OCI-LY7 (cell line): ENCODE measurements at regions not wholly inside any gene's neighbourhood (a gene's known extent, or its start where the extent isn't known, plus 50 kb on each side); places are given as distances from the start of the nearest gene placed in this dataset.
A peak's percentile ranks its signal among the peaks of the same experiment; 100 is the strongest.
"Not testable (repeated sequence)": the region's sequence is repeated elsewhere in the genome, so short reads cannot be mapped to it uniquely, and the experiment has no call there.

ENCODE experiments used
- BruUV-seq: library from RNA; stranded (reverse); fragments of 400-500 nt; replicated peaks from 2 replicates; lab custom pipeline; 2021; lab: Mats Ljungman, UMichigan
- CTCF ChIA-PET: fragments of 300-600 bp; sonication (Branson Sonifier 250); formaldehyde crosslinking; loops from one replicate; lab custom pipeline; 2022; ENCODE audit warnings: antibody characterized with exemption; ENCODE audit not compliant: unreplicated experiment; lab: Charles Lee
- POLR2A ChIA-PET: fragments of 300-600 bp; sonication (Branson Sonifier 250); formaldehyde crosslinking; loops from one replicate; lab custom pipeline; 2022; ENCODE audit warnings: antibody characterized with exemption; lab: Charles Lee
- DNase-seq: peaks from one replicate; pipeline ENCODE4 v3.0.0-alpha.2; 2015; ENCODE audit warnings: low spot score
- H2AFZ ChIP-seq: fragments of 200-600 bp; sonication (generic), shearing (Covaris generic); 2 replicates; pipeline ENCODE4 v1.6.1; 2014; ENCODE audit warnings: mild to moderate bottlenecking, antibody characterized with exemption, low read length, moderate library complexity
- H3K27ac ChIP-seq: fragments of 200-600 bp; sonication (generic); 2 replicates; pipeline ENCODE4 v1.5.1; 2014; ENCODE audit warnings: mixed run types, low read depth, mild to moderate bottlenecking, moderate library complexity, low read length, inconsistent platforms; ENCODE audit not compliant: poor library complexity, severe bottlenecking
- H3K36me3 ChIP-seq: fragments of 200-600 bp; sonication (generic); 2 replicates; pipeline ENCODE4 v1.6.1; 2014; ENCODE audit warnings: mild to moderate bottlenecking, antibody characterized with exemption, low read length, moderate library complexity, mixed read lengths; ENCODE audit not compliant: insufficient read depth
- H3K4me1 ChIP-seq: fragments of 200-600 bp; sonication (generic); 2 replicates; pipeline ENCODE4 v1.5.1; 2014; ENCODE audit warnings: mild to moderate bottlenecking, low read length; ENCODE audit not compliant: insufficient read depth, poor library complexity, severe bottlenecking
- H3K4me2 ChIP-seq: fragments of 200-600 bp; sonication (generic); 2 replicates; pipeline ENCODE4 v1.6.1; 2014; ENCODE audit warnings: mild to moderate bottlenecking, low read length
- H3K4me3 ChIP-seq: fragments of 200-600 bp; sonication (generic); 2 replicates; pipeline ENCODE4 v1.5.1; 2014; ENCODE audit warnings: mild to moderate bottlenecking, low read depth, low read length; ENCODE audit not compliant: poor library complexity, severe bottlenecking
- H3K79me2 ChIP-seq: fragments of 200-600 bp; sonication (generic); 2 replicates; pipeline ENCODE4 v1.6.1; 2016; ENCODE audit warnings: low read depth, mild to moderate bottlenecking, low read length, moderate library complexity, mixed read lengths; ENCODE audit not compliant: insufficient read depth
- H3K9me2 ChIP-seq: fragments of 200-600 bp; sonication (generic); 2 replicates; pipeline ENCODE4 v1.6.1; 2016; ENCODE audit warnings: mild to moderate bottlenecking, low read length, mixed read lengths; ENCODE audit not compliant: insufficient read depth
- H3K9me3 ChIP-seq: fragments of 200-600 bp; sonication (generic); 2 replicates; pipeline ENCODE4 v1.6.1; 2014; ENCODE audit warnings: mild to moderate bottlenecking, mixed run types, low read length, mixed read lengths
- H4K20me1 ChIP-seq: fragments of 200-600 bp; sonication (generic); 2 replicates; pipeline ENCODE4 v1.6.1; 2014; ENCODE audit warnings: mild to moderate bottlenecking, antibody characterized with exemption, low read length, moderate library complexity, mixed read lengths; ENCODE audit not compliant: insufficient read depth
- EZH2phosphoT487 ChIP-seq: fragments of 200-600 bp; sonication (generic); IDR thresholded peaks from 2 replicates; pipeline ENCODE4 v1.6.1; 2018; ENCODE audit warnings: low read depth, borderline replicate concordance, mild to moderate bottlenecking, mixed run types, antibody characterized with exemption, low read length, moderate library complexity, mixed read lengths
- intact Hi-C: fragments of 100-400 bp; cut with micrococcal nuclease; formaldehyde crosslinking; loops from one replicate; pipeline ENCODE4 v1.10.0; 2022; ENCODE audit not compliant: unreplicated experiment
- TF ChIP-seq, protein P1 (sequence below): fragments of 200-600 bp; sonication (generic); conservative IDR thresholded peaks from 2 replicates; pipeline ENCODE4 v1.5.1; 2014; ENCODE audit warnings: mild to moderate bottlenecking, antibody characterized with exemption, low read length, moderate library complexity, mixed read lengths

DNA sequence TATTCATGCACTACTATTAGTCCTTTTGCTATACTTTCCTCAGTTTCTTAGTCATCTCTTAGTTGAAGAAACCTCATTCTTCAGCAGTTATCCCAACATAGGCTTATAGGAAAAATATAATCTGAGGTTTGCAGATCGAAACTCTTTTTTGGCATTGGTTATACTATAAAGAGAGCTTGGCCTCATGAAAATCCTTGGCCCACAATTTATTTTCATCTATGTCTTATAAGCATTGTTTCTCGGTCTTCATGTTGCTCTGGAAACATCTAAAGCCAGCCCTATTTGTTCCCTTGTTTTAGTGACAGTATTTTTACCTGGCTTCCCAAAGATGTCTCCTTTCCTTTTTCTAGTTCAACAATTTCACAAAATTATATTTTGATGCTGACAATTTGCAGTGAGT lies 345.1 kb upstream of the PRKCQ start:
- H3K9me3 ChIP-seq = peaks cover 10% of the 10 kb centered on the region; the same call in 1 of the 2 replicates
- intact Hi-C loops = loop anchor here (5.0 to 10.0 kb wide), 2 partner anchors 130 to 547 kb away; no protein-coding TSS in a partner anchor
- peak overlapping the region; percentile 54; the same call in 1 of the 2 replicates for H2AFZ ChIP-seq
- peaks cover 64% of the 10 kb centered on the region for H3K4me1 ChIP-seq
- H3K9me2 ChIP-seq = no peaks in the 10 kb centered on the region
- no peak for DNase-seq
- H4K20me1 ChIP-seq = no peaks in the 10 kb centered on the region
- no peak for TF ChIP-seq EZH2phosphoT487
- TF ChIP-seq, protein P1, sequence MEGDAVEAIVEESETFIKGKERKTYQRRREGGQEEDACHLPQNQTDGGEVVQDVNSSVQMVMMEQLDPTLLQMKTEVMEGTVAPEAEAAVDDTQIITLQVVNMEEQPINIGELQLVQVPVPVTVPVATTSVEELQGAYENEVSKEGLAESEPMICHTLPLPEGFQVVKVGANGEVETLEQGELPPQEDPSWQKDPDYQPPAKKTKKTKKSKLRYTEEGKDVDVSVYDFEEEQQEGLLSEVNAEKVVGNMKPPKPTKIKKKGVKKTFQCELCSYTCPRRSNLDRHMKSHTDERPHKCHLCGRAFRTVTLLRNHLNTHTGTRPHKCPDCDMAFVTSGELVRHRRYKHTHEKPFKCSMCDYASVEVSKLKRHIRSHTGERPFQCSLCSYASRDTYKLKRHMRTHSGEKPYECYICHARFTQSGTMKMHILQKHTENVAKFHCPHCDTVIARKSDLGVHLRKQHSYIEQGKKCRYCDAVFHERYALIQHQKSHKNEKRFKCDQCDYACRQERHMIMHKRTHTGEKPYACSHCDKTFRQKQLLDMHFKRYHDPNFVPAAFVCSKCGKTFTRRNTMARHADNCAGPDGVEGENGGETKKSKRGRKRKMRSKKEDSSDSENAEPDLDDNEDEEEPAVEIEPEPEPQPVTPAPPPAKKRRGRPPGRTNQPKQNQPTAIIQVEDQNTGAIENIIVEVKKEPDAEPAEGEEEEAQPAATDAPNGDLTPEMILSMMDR = no peak
- no peak overlapping the region for H3K4me3 ChIP-seq
- CTCF ChIA-PET = no interaction called here
- H3K4me2 ChIP-seq = no peak overlapping the region
- no TSS peak for BruUV-seq
- no peaks in the 10 kb centered on the region for H3K79me2 ChIP-seq
- POLR2A ChIA-PET = interaction anchor here (0.5 to 1.2 kb wide), 3 partner anchors 21 to 547 kb away, joined by 3 to 4 read pairs (median 3); no protein-coding TSS in a partner anchor
- H3K36me3 ChIP-seq = no peaks in the 10 kb centered on the region
- H3K27ac ChIP-seq = no peak overlapping the region

DNA sequence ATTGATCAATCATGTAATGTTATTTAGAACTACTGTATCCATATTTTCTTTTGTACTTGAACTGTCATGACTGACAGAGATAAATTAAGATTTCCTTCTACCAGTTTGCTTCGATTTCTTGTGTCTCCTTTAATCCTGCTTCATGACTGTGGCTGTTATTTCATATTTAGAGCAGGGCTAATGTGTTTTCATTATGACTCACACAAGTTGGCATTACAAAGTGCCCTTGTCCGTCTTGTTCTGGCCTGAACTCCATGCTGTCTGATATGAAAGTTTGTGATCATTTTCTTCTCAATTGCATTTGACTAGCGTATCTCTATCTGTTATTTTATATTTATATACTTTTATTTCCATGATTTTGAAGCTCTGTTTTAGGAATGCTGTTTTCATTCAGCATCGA lies 344.1 kb upstream of the PRKCQ start:
- peak overlapping the region; percentile 24; the same call in 1 of the 2 replicates for H2AFZ ChIP-seq
- peaks cover 56% of the 10 kb centered on the region for H3K4me1 ChIP-seq
- ChIA-PET CTCF (interaction anchor here (0.6 kb wide), 1 partner anchor 72 kb away, joined by 4 read pairs; no protein-coding TSS in a partner anchor), POLR2A (interaction anchor here (0.5 to 1.2 kb wide), 8 partner anchors 12 to 940 kb away, joined by 3 to 6 read pairs (median 4); no protein-coding TSS in a partner anchor)
- DNase-seq = no peak
- TF ChIP-seq EZH2phosphoT487 = no peak
- TF ChIP-seq, protein P1 = no peak
- H3K4me2 ChIP-seq = no peak overlapping the region
- H3K9me3 ChIP-seq = peaks cover 10% of the 10 kb centered on the region; the same call in 1 of the 2 replicates
- no peaks in the 10 kb centered on the region for H3K36me3 ChIP-seq
- no peaks in the 10 kb centered on the region for H4K20me1 ChIP-seq
- H3K27ac ChIP-seq = no peak overlapping the region
- H3K79me2 ChIP-seq = no peaks in the 10 kb centered on the region
- H3K4me3 ChIP-seq = no peak overlapping the region
- no peaks in the 10 kb centered on the region for H3K9me2 ChIP-seq
- intact Hi-C loops = loop anchor here (5.0 to 10.0 kb wide), 2 partner anchors 131 to 198 kb away; no protein-coding TSS in a partner anchor
- no TSS peak for BruUV-seq

DNA sequence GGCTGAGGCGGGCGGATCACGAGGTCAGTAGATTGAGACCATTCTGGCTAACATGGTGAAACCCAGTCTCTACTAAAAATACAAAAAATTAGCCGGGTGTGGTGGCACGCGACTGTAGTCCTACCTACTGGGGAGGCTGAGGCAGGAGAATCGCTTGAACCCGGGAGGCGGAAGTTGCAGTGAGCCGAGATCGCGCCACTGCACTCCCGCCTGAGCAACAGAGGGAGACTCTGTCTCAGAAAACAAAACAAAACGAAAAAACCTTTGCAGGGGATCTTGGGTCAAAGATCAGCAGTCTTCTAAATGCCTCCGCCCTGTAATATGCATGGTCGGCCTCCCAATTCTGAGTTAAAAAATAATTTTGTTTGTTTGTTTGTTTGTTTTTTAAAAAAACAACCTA lies 340.9 kb upstream of the PRKCQ start:
- CTCF ChIA-PET = interaction anchor here (1.7 kb wide), 1 partner anchor 58 kb away, joined by 12 read pairs; no protein-coding TSS in a partner anchor
- H3K9me3 ChIP-seq, H3K27ac ChIP-seq, H3K4me3 ChIP-seq, H3K4me2 ChIP-seq, H4K20me1 ChIP-seq, BruUV-seq, H3K9me2 ChIP-seq, H3K79me2 ChIP-seq, H2AFZ ChIP-seq, DNase-seq, H3K36me3 ChIP-seq: not testable (repeated sequence)
- intact Hi-C loops = loop anchor here (2.0 to 10.0 kb wide), 3 partner anchors 134 to 496 kb away; no protein-coding TSS in a partner anchor
- POLR2A ChIA-PET = interaction anchor here (0.7 to 2.3 kb wide), 3 partner anchors 71 to 495 kb away, joined by 3 to 10 read pairs (median 3); partner anchors contain the start of gene SFMBT2
- peaks cover 36% of the 10 kb centered on the region for H3K4me1 ChIP-seq
